GM19395 (cell line): ENCODE measurements at regions not wholly inside any gene's neighbourhood (a gene's known extent, or its start where the extent isn't known, plus 50 kb on each side); places are given as distances from the start of the nearest gene placed in this dataset.

ENCODE experiments used
- ATAC-seq: cut with Tn5 transposase; IDR thresholded peaks from one replicate; pipeline ENCODE4 v1.9.1; 2021; ENCODE audit warnings: mild to moderate bottlenecking, moderate library complexity; ENCODE audit not compliant: unreplicated experiment

GRCh38 chr15:97653896-97654295 is 306.6 kb upstream of the ARRDC4 start:
- ATAC-seq: no peak

- ATAC-seq: no peak
Measured at GRCh38 chr15:97654481-97655076, 305.9 kb upstream of the ARRDC4 start.

- no peak for ATAC-seq
Measured at GRCh38 chr15:97661796-97662195, 298.7 kb upstream of the ARRDC4 start.

- no peak for ATAC-seq
Measured at GRCh38 chr15:97672586-97672985, 287.9 kb upstream of the ARRDC4 start.

- no peak for ATAC-seq
Measured at GRCh38 chr15:97678656-97679055, 281.8 kb upstream of the ARRDC4 start.

- no peak for ATAC-seq
Measured at GRCh38 chr15:97679106-97679688, 281.3 kb upstream of the ARRDC4 start.

GRCh38 chr15:97680606-97681220 is 279.8 kb upstream of the ARRDC4 start:
- ATAC-seq: no peak

- no peak for ATAC-seq
Measured at GRCh38 chr15:97683831-97684230, 276.7 kb upstream of the ARRDC4 start.

- no peak for ATAC-seq
Measured at GRCh38 chr15:97684249-97684648, 276.3 kb upstream of the ARRDC4 start.

GRCh38 chr15:97686324-97686723 is 274.2 kb upstream of the ARRDC4 start:
- no peak for ATAC-seq

- ATAC-seq: no peak
Measured at GRCh38 chr15:97687654-97688053, 272.8 kb upstream of the ARRDC4 start.

GRCh38 chr15:97688177-97688576 is 272.3 kb upstream of the ARRDC4 start:
- ATAC-seq: no peak

GRCh38 chr15:97688886-97689285 is 271.6 kb upstream of the ARRDC4 start:
- no peak for ATAC-seq

GRCh38 chr15:97691078-97691477 is 269.4 kb upstream of the ARRDC4 start:
- no peak for ATAC-seq

- no peak for ATAC-seq
Measured at GRCh38 chr15:97691799-97692198, 268.7 kb upstream of the ARRDC4 start.

GRCh38 chr15:97692301-97693015 is 268.0 kb upstream of the ARRDC4 start:
- ATAC-seq: no peak

GRCh38 chr15:97694456-97694855 is 266.0 kb upstream of the ARRDC4 start:
- no peak for ATAC-seq

GRCh38 chr15:97703400-97703799 is 257.1 kb upstream of the ARRDC4 start:
- ATAC-seq: no peak

GRCh38 chr15:97706059-97706458 is 254.4 kb upstream of the ARRDC4 start:
- no peak for ATAC-seq

GRCh38 chr15:97708252-97708651 is 252.3 kb upstream of the ARRDC4 start:
- no peak for ATAC-seq

GRCh38 chr15:97712530-97712929 is 248.0 kb upstream of the ARRDC4 start:
- no peak for ATAC-seq

GRCh38 chr15:97717806-97718205 is 242.7 kb upstream of the ARRDC4 start:
- ATAC-seq: no peak
